Activated naive CD4-positive, alpha-beta T cell treated with anti-CD3 and anti-CD28 coated beads for 36 hours (primary cell): ENCODE measurements at regions not wholly inside any gene's neighbourhood (a gene's known extent, or its start where the extent isn't known, plus 50 kb on each side); places are given as distances from the start of the nearest gene placed in this dataset.
"Not testable (repeated sequence)": the region's sequence is repeated elsewhere in the genome, so short reads cannot be mapped to it uniquely, and the experiment has no call there.

Experiments used
- CTCF ChIA-PET: fragments of 350-600 bp; sonication (Branson Sonifier 250); formaldehyde crosslinking; loops from one replicate; lab custom pipeline; 2021; ENCODE audit warnings: antibody characterized with exemption; lab: Charles Lee
- DNase-seq: peaks from one replicate; pipeline ENCODE4 v3.0.0-alpha.2; 2020
- H3K27ac Mint-ChIP-seq: one replicate; pipeline ENCODE4 v1.8.0; 2021; ENCODE audit warnings: mild to moderate bottlenecking, mixed read lengths
- H3K27me3 Mint-ChIP-seq: one replicate; pipeline ENCODE4 v1.8.0; 2021; ENCODE audit warnings: low read depth, mixed read lengths
- H3K36me3 Mint-ChIP-seq: one replicate; pipeline ENCODE4 v1.8.0; 2021; ENCODE audit warnings: low read depth, mixed read lengths
- H3K4me1 Mint-ChIP-seq: one replicate; pipeline ENCODE4 v1.8.0; 2021; ENCODE audit warnings: low read depth, mixed read lengths
- H3K4me3 Mint-ChIP-seq: one replicate; pipeline ENCODE4 v1.8.0; 2021; ENCODE audit warnings: mild to moderate bottlenecking, moderate library complexity, mixed read lengths
- H3K9me3 Mint-ChIP-seq: one replicate; pipeline ENCODE4 v1.8.0; 2021; ENCODE audit warnings: mixed read lengths
- intact Hi-C: fragments of 100-400 bp; cut with micrococcal nuclease; formaldehyde crosslinking; loops from one replicate; pipeline ENCODE4 v1.15.1; 2023

- H3K4me1 Mint-ChIP-seq, DNase-seq, H3K4me3 Mint-ChIP-seq, H3K27me3 Mint-ChIP-seq, H3K36me3 Mint-ChIP-seq, CTCF ChIA-PET, intact Hi-C loops, H3K9me3 Mint-ChIP-seq, H3K27ac Mint-ChIP-seq: not testable (repeated sequence)
These were observed 1096.5 kb downstream of the ZPLD1 start for GRCh38 chr3:103531327-103531726.

DNA sequence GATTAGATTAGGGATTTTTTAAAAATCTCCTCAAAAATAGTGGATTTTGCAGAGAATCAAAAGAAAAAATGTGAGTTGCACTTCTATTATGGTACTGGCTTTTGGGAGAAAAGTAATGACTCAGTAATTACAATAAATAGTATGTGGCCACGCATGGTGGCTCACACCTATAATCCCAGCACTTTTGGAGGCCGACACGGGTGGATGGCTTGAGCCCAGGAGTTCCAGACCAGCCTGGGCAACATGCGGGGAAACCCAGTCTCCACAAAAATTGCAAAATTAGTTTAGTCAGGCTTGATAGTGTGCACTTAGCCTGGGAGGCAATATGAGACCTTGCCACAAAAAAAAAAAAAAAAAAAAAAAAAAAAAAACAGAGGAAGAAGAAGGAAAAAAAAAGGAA lies 1098.2 kb downstream of the ZPLD1 start:
- intact Hi-C loops = no loop called here
- CTCF ChIA-PET = interaction anchor here (0.6 kb wide), 1 partner anchor 425 kb away, joined by 3 read pairs; no protein-coding TSS in a partner anchor
- Mint-ChIP-seq H3K4me3 (no peak overlapping the region), H3K27me3 (no peaks in the 10 kb centered on the region), H3K27ac (no peak overlapping the region), H3K9me3 (peaks cover 2% of the 10 kb centered on the region), H3K36me3 (no peaks in the 10 kb centered on the region), H3K4me1 (no peaks in the 10 kb centered on the region)
- no peak for DNase-seq

GRCh38 chr3:103554451-103554850 lies 1119.6 kb downstream of the ZPLD1 start:
- H3K4me3 Mint-ChIP-seq = no peak overlapping the region
- H3K27me3 Mint-ChIP-seq = no peaks in the 10 kb centered on the region
- H3K9me3 Mint-ChIP-seq = peaks cover 6% of the 10 kb centered on the region
- intact Hi-C loops = no loop called here
- no peak for DNase-seq
- CTCF ChIA-PET = no interaction called here
- H3K27ac Mint-ChIP-seq = no peak overlapping the region
- H3K36me3 Mint-ChIP-seq = no peaks in the 10 kb centered on the region
- H3K4me1 Mint-ChIP-seq = no peaks in the 10 kb centered on the region

DNA sequence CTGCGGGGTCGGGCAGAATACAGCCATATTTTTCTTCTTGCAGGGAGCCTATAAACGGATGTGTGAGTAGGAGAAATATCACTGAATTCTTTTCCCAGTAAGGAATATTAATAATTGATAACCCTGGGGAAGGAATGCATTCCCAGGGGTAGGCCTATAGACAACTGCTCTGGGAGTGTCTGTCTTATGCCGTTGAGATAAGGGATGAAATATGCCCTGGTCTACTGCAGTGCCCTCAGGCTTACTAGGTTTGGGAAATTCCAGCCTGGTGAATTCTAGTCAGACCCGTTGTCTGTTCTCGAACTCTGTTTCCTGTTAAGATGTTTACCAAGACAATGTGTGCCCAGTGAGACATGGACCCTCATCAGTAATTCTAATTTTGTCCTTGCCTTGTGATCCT lies 1129.3 kb downstream of the ZPLD1 start:
- H3K4me1 Mint-ChIP-seq, H3K27me3 Mint-ChIP-seq, CTCF ChIA-PET, H3K9me3 Mint-ChIP-seq, H3K36me3 Mint-ChIP-seq, H3K4me3 Mint-ChIP-seq, intact Hi-C loops, H3K27ac Mint-ChIP-seq, DNase-seq: not testable (repeated sequence)

DNA sequence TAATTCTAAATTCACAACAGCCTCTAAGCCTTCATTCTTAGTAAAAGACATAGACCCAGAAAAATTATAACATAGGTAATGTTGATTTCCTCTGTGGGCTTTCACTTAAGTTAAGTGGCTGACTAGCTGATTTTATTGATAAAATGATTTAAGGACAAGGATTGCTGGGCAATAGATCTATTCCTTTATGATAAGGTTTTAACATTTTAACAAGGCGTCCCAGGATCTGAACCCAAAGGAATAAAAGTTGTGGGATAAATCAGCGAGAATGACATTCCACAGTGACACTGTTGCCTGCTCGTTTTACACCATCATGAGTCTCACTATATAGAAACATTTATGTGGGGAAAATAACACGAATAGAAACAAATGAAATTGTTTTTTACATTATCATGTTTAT lies 1151.0 kb downstream of the ZPLD1 start:
- Mint-ChIP-seq H3K27me3 (no peaks in the 10 kb centered on the region), H3K36me3 (no peaks in the 10 kb centered on the region), H3K4me1 (no peaks in the 10 kb centered on the region), H3K9me3 (peaks cover 1% of the 10 kb centered on the region), H3K27ac (no peak overlapping the region), H3K4me3 (no peak overlapping the region)
- CTCF ChIA-PET = no interaction called here
- DNase-seq = no peak
- intact Hi-C loops = no loop called here

GRCh38 chr3:103589770-103590169 lies 1155.0 kb downstream of the ZPLD1 start:
- Mint-ChIP-seq H3K4me3 (no peak overlapping the region), H3K27ac (no peak overlapping the region), H3K9me3 (peaks cover 1% of the 10 kb centered on the region), H3K36me3 (no peaks in the 10 kb centered on the region), H3K4me1 (no peaks in the 10 kb centered on the region), H3K27me3 (no peaks in the 10 kb centered on the region)
- intact Hi-C loops = no loop called here
- DNase-seq = no peak
- CTCF ChIA-PET = no interaction called here

DNA sequence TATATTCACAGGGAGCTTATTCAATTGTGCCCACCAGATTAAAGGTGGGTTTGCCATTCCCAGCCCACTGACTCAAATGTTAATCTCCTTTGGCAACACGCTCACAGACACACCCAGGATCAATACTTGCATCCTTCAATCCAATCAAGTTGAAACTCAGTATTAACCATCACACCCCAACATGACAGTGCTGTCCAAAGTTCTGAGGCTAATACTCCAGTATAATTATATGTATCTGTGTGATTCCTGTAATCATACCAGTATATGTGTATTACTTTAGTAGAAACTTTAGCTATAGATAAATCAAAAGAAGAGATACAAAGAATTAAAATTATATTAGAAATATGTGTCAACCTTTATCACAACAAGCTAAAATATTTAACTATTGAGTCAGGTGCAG lies 1166.0 kb downstream of the ZPLD1 start:
- no peak for DNase-seq
- peaks cover 2% of the 10 kb centered on the region for H3K9me3 Mint-ChIP-seq
- no peak overlapping the region for H3K27ac Mint-ChIP-seq
- H3K4me3 Mint-ChIP-seq = no peak overlapping the region
- H3K4me1 Mint-ChIP-seq = no peaks in the 10 kb centered on the region
- CTCF ChIA-PET = no interaction called here
- H3K36me3 Mint-ChIP-seq = no peaks in the 10 kb centered on the region
- no peaks in the 10 kb centered on the region for H3K27me3 Mint-ChIP-seq
- intact Hi-C loops = no loop called here

DNA sequence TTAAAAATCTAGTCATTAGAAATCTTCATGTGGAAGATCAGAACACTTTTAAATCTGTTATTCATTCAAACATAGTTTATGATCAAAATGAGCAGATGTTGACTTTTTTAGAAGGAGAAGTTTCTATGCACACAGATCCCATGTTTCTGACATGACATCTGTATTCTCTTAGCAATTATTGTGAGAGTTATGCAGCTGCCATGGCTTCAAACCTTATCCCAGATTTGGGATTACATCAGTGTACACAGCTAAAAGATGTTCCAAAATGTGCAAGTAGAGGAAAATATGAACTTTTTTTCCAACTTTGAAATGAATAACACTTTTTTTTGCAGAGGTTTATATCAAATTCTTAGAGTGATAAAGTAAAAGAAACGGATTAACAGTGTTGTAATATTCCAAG lies 1166.9 kb downstream of the ZPLD1 start:
- intact Hi-C loops = no loop called here
- no peak for DNase-seq

GRCh38 chr3:103609472-103609871 lies 1174.7 kb downstream of the ZPLD1 start:
- CTCF ChIA-PET = no interaction called here
- no peaks in the 10 kb centered on the region for H3K27me3 Mint-ChIP-seq
- intact Hi-C loops = no loop called here

More for the DNA sequence above, 1166.9 kb downstream of the ZPLD1 start:
- Mint-ChIP-seq H3K9me3 (peaks cover 2% of the 10 kb centered on the region), H3K36me3 (no peaks in the 10 kb centered on the region), H3K4me1 (no peaks in the 10 kb centered on the region), H3K27ac (no peak overlapping the region), H3K27me3 (no peaks in the 10 kb centered on the region), H3K4me3 (no peak overlapping the region)
- CTCF ChIA-PET = no interaction called here

DNA sequence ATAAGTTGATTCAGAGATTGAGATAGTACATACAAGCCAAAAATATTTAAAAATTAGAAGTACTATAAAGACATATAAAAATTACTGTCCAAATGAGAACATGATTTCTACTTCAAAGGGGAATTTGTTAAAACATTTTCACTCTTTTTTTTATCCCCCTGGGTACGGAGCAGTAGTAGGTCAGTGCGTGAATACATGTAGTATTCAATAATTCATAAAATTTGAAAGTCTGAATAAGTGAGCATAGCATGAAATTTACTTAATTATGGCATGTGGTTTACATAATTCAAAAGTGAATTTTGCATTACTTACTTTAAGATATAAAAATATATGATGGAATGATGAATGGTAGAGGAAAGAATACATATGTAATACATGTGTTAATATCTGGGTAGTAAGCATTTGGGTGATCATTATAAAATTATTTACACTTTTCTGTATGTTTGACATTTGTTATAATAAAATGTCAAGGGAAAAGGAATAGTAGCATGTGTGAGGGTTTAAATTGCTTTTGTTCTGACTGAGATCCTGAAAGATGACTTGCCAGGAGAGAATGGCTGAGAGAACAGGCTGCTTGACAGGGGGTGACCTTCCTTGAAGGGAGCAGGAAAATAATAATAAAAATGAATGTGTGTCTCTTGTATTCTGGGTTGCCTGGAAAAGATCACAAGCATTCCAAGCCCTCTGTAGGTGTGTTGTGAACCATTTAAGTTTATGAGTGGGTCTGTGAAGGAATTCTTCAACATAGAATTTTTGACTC lies 1178.8 kb downstream of the ZPLD1 start:
- no peak overlapping the region for H3K27ac Mint-ChIP-seq
- intact Hi-C loops = no loop called here
- no peaks in the 10 kb centered on the region for H3K27me3 Mint-ChIP-seq
- no peak overlapping the region for H3K4me3 Mint-ChIP-seq
- no peak for DNase-seq
- CTCF ChIA-PET = no interaction called here
- no peaks in the 10 kb centered on the region for H3K9me3 Mint-ChIP-seq
- H3K4me1 Mint-ChIP-seq = no peaks in the 10 kb centered on the region
- H3K36me3 Mint-ChIP-seq = no peaks in the 10 kb centered on the region

More at GRCh38 chr3:103609472-103609871, 1174.7 kb downstream of the ZPLD1 start:
- H3K27ac Mint-ChIP-seq = no peak overlapping the region
- H3K4me1 Mint-ChIP-seq = no peaks in the 10 kb centered on the region
- H3K4me3 Mint-ChIP-seq = no peak overlapping the region
- peaks cover 4% of the 10 kb centered on the region for H3K9me3 Mint-ChIP-seq
- DNase-seq = no peak
- H3K36me3 Mint-ChIP-seq = no peaks in the 10 kb centered on the region

- H3K27ac Mint-ChIP-seq = no peak overlapping the region
- H3K4me3 Mint-ChIP-seq = no peak overlapping the region
- no peaks in the 10 kb centered on the region for H3K9me3 Mint-ChIP-seq
- CTCF ChIA-PET = no interaction called here
- H3K27me3 Mint-ChIP-seq = no peaks in the 10 kb centered on the region
- H3K36me3 Mint-ChIP-seq = no peaks in the 10 kb centered on the region
- no peaks in the 10 kb centered on the region for H3K4me1 Mint-ChIP-seq
- intact Hi-C loops = no loop called here
- no peak for DNase-seq
These were observed 1179.9 kb downstream of the ZPLD1 start for GRCh38 chr3:103614719-103615118.

GRCh38 chr3:103617961-103618360 lies 1183.1 kb downstream of the ZPLD1 start:
- no peak overlapping the region for H3K4me3 Mint-ChIP-seq
- no peak for DNase-seq
- no peak overlapping the region for H3K27ac Mint-ChIP-seq
- no peaks in the 10 kb centered on the region for H3K27me3 Mint-ChIP-seq
- intact Hi-C loops = no loop called here
- CTCF ChIA-PET = no interaction called here
- no peaks in the 10 kb centered on the region for H3K4me1 Mint-ChIP-seq
- H3K36me3 Mint-ChIP-seq = no peaks in the 10 kb centered on the region
- H3K9me3 Mint-ChIP-seq = peaks cover 7% of the 10 kb centered on the region

GRCh38 chr3:103624271-103624670 lies 1189.5 kb downstream of the ZPLD1 start:
- no peak for DNase-seq
- H3K27ac Mint-ChIP-seq = no peak overlapping the region
- H3K9me3 Mint-ChIP-seq = peaks cover 15% of the 10 kb centered on the region
- H3K27me3 Mint-ChIP-seq = no peaks in the 10 kb centered on the region
- no peaks in the 10 kb centered on the region for H3K4me1 Mint-ChIP-seq
- no peak overlapping the region for H3K4me3 Mint-ChIP-seq
- CTCF ChIA-PET = interaction anchor here (0.7 kb wide), 1 partner anchor 365 kb away, joined by 3 read pairs; no protein-coding TSS in a partner anchor
- intact Hi-C loops = no loop called here
- peaks cover 1% of the 10 kb centered on the region for H3K36me3 Mint-ChIP-seq
